ENCODE measurements at regions not wholly inside any gene's neighbourhood (a gene's known extent, or its start where the extent isn't known, plus 50 kb on each side); places are given as distances from the start of the nearest gene placed in this dataset.

- DNase-seq: no peak
- intact Hi-C loops (cut with DNase I, micrococcal nuclease): no loop called here
- no peak for ATAC-seq
Measured at GRCh38 chr1:115496904-115497527, 144.8 kb upstream of the VANGL1 start.

GRCh38 chr1:115495625-115496024 lies 146.1 kb upstream of the VANGL1 start:
- intact Hi-C loops (cut with DNase I, micrococcal nuclease): no loop called here
- no peak for ATAC-seq

GRCh38 chr1:115495111-115495510 lies 146.7 kb upstream of the VANGL1 start:
- ATAC-seq (no peak), DNase-seq (no peak)
- intact Hi-C loops (cut with DNase I, micrococcal nuclease): no loop called here

More at GRCh38 chr1:115495625-115496024, 146.1 kb upstream of the VANGL1 start:
- DNase-seq: no peak

DNA sequence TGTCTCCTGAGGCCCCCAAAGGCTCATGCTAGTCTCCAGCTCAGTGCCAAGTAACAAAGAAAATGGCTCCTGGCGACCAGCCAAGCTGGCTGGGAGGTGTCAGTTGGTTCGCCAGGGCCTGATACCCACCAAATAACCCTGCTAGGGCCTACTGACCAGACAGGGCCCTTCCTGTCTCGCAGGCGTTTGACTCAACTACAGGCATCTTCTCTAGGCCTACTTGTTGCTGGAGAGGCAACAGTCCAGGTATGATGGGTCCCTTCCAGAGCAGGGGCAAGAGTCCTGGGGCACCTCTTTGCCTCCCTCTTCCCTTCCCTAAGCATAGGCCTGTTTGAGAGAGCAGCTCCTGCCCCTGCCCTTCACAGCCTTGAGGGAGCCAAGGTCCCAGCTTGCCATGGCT lies 147.9 kb upstream of the VANGL1 start:
- intact Hi-C loops (cut with DNase I, micrococcal nuclease): no loop called here
- ATAC-seq (no peak), DNase-seq (no peak)

GRCh38 chr1:115492880-115493279 lies 148.9 kb upstream of the VANGL1 start:
- intact Hi-C loops (cut with DNase I, micrococcal nuclease): no loop called here
- ATAC-seq: no peak
- DNase-seq: no peak

DNA sequence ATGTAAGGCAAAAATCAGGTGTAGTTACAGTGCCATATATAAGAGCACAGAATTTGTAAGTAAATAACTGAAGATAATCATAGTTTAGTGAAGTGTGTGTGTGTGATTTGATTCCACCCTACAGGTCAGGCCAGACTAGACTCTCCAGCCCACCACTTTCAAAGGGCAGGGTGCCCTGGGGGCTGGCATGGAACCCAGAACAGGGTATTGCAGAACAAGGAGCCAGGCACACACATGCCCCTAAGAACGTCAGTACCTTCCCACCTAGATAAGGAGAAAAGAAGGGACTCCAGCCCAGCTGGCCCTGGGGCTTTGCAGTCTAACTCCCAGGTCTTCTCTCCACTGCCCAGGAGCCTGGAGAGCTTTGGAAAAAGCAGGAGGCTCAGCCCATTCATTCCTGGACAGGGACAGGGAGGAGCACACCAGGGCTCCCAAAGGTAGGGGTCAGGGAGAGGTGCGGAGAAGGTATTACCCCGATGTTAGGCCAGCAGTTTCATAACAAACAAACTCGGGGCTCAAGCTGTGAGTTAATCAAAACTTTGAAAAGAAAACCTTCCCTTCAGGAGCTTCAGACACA lies 149.7 kb upstream of the VANGL1 start:
- intact Hi-C loops (cut with DNase I, micrococcal nuclease): no loop called here
- ATAC-seq (no peak), DNase-seq (no peak)

DNA sequence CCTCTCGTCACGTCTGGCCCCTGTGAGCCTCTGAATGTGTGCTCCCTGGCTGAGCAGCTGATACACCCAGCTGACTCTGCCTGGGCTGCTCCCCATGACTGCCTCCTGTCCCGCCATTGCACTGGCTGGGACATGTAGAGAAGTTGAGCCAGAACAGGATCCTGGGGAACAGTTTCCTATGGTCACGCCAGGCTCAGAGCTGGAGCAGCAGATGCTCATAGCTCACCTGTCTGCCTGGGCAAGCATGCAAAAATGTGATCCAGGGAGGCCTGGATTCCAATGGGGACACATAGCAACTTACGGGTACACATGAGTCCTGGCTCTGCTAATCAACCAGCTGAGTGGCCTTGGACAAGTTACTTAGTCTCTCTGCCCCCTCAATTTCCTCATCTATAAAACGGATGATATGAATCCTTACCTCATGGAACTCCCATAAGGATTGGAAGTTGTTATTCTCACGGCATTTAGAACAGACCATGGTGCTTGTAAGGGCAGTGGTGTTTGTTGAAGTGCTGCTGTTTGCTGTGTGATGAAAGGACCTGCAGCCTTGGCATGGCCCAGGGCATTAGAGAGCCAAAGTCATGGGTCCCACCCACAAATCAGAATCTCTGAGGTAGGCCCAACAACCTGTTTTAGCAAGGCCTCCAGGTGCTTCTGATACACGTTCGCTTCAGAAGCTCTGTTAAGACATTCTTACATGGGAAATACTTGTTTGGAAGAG lies 150.3 kb upstream of the VANGL1 start:
- ATAC-seq (no peak), DNase-seq (no peak)
- intact Hi-C loops (cut with DNase I, micrococcal nuclease): no loop called here

DNA sequence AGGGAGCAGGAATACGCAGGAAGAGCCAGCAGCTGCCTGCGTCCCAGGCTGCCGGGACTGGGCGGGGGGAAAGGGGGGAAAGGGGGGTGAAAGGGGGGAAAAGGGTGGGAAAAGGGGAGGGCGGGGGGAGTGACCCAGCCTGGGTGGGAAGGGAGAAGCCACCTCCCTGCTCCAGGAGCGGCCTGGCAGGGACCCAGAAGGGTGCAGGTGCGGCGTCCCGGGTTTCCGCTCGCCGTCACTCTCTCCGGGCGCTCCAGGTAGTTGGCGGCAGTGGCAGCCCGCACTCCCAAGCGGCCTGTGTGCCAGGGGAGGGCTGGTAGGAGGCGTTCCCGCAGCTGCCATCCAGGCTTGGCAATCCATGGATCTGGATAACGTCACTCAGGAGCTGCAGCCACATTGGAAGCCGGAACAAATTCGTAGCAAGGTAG lies 141.0 kb upstream of the NGF start:
- DNase-seq: peak; percentile 34 to 44
- intact Hi-C loops (cut with DNase I, micrococcal nuclease): no loop called here
- ATAC-seq: peak; percentile 90

- ATAC-seq: no peak
- no peak for DNase-seq
- intact Hi-C loops (cut with DNase I, micrococcal nuclease): no loop called here
Measured at GRCh38 chr1:115477071-115477470, 139.0 kb upstream of the NGF start.

DNA sequence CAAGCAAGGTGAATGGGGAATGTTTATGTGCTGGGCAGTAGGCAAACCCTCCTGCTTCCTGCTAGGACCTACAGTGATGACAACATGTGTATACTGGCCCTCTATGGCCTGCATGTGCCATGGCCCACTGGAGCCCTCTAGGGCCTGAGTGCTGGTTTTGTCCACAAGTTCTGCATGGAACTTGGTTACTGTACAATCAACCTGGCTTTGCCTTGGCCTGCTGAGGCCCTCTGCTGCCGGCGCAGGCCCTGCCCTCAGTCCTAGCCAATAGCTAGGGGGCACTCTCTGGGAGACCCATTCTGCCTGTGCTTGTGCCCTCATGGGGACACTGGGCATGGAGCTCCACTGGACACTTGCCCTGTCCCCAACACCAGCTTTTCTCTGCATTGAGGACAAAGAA lies 138.6 kb upstream of the NGF start:
- ATAC-seq (no peak), DNase-seq (no peak)
- intact Hi-C loops (cut with DNase I, micrococcal nuclease): no loop called here

DNA sequence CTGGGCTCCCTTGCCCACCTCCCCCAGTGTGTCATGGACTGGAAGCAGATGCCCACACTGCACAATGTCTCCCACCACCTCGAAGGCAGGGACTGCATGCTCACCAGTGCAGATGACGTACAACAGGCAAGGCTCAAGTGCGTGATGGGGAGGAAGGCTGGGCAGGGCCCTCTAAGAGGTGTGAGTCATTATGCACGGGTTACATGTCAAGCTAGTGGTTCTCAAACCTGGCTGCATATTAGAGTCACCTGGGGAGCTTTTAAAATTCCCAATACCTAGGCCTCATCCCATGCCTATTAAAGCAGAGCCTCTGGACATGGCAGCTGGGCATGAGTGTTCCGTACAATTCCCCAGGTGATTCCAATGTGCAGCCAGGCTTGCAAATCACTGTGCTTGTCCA lies 137.9 kb upstream of the NGF start:
- ATAC-seq (no peak), DNase-seq (no peak)
- intact Hi-C loops (cut with DNase I, micrococcal nuclease): no loop called here

DNA sequence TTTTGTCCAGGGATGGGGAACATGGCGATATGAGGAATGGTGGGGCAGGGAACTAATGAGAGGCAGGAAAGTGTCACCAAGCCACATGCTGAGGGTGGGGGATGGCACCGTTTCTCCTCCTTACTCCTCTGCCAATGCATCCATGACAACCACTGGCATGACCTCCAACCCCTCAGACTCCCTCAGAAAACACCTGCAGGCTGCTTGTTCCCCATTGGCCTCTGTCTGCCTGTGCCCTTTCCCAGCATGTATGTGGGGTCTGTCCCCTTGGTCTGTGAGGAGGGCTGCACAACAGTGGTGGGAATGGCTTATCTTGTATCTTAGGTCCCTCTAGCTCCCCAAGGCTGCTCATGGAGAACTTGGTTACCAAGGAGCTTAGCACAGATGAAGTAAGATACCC lies 137.2 kb upstream of the NGF start:
- ATAC-seq: no peak
- intact Hi-C loops (cut with DNase I, micrococcal nuclease): no loop called here
- DNase-seq: no peak

DNA sequence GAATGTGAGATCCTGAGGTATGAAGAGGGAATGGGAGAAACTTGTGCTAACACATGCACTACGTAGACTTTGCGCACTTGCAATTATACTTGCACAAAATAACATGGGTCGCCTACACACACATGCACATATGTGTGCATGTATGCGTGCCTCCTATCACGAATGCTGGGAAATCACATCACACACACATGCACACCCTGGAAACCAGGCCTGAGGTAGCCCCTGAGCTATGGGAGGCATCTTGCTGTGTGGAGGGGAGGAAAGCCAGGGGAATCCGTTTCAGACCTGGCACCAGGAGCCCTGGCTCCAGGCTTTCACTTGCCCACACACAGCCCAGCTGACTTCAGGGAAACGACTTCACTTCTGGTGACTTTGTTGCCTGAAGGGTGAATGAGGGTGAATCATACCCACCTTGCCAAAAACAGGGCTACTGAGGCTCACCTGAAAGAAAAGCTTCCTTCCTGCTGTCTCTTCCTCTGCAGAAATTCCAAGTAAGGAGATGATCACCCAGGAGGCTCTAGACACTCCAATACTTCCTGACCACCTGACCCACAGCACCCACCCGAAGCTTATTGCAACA lies 136.0 kb upstream of the NGF start:
- DNase-seq: no peak
- intact Hi-C loops (cut with DNase I, micrococcal nuclease): no loop called here
- no peak for ATAC-seq

GRCh38 chr1:115469703-115470476 lies 131.8 kb upstream of the NGF start:
- intact Hi-C loops (cut with DNase I, micrococcal nuclease): loop anchor here in 1 of 2 donors (2.0 kb wide), 1 partner anchor 331 kb away; no protein-coding TSS in a partner anchor
- ATAC-seq: peak; percentile 91
- peak; percentile 40 to 60 for DNase-seq

DNA sequence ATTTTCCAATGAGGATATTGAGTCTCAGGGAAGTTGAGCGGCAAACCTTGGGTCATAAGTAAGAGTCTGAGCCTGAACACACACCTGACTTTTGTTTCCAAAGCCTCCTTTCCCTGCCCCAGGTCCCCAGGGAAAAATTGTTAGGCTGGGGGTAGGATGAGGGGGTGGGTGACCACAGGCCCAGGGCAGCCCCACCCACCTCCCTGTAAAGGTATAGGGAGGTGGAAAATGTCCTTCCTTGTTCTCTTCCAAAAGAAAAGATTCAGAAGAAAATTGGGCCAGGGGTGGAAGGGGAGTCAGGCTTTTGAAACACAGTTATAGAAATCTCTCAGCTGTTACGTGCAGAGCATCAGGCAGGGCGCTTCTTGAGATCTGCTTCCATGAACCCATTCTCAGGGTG lies 129.7 kb upstream of the NGF start:
- intact Hi-C loops (cut with DNase I, micrococcal nuclease): loop anchor here in 1 of 2 donors (2.0 kb wide), 1 partner anchor 329 kb away; no protein-coding TSS in a partner anchor
- DNase-seq: no peak
- no peak for ATAC-seq

- no peak for DNase-seq
- ATAC-seq: no peak
- intact Hi-C loops (cut with DNase I, micrococcal nuclease): no loop called here
Measured at GRCh38 chr1:115467196-115467595, 129.1 kb upstream of the NGF start.

- DNase-seq: no peak
- intact Hi-C loops (cut with DNase I, micrococcal nuclease): no loop called here
- no peak for ATAC-seq
Measured at GRCh38 chr1:115466433-115466832, 128.4 kb upstream of the NGF start.

GRCh38 chr1:115465802-115466363 lies 127.8 kb upstream of the NGF start:
- DNase-seq (no peak), ATAC-seq (no peak)
- intact Hi-C loops (cut with DNase I, micrococcal nuclease): no loop called here

GRCh38 chr1:115463347-115463746 lies 125.3 kb upstream of the NGF start:
- intact Hi-C loops (cut with DNase I, micrococcal nuclease): no loop called here
- ATAC-seq (peak; percentile 59), DNase-seq (peak in 1 of 2 donors; percentile 17)

Data from left colon (tissue), 2 donors.